HG03460 (cell line): ENCODE measurements at regions not wholly inside any gene's neighbourhood (a gene's known extent, or its start where the extent isn't known, plus 50 kb on each side); places are given as distances from the start of the nearest gene placed in this dataset.
A peak's percentile ranks its signal among the peaks of the same experiment; 100 is the strongest.

Source experiments
- ATAC-seq: cut with Tn5 transposase; IDR thresholded peaks from one replicate; pipeline ENCODE4 v1.9.1; 2021; ENCODE audit not compliant: unreplicated experiment

DNA sequence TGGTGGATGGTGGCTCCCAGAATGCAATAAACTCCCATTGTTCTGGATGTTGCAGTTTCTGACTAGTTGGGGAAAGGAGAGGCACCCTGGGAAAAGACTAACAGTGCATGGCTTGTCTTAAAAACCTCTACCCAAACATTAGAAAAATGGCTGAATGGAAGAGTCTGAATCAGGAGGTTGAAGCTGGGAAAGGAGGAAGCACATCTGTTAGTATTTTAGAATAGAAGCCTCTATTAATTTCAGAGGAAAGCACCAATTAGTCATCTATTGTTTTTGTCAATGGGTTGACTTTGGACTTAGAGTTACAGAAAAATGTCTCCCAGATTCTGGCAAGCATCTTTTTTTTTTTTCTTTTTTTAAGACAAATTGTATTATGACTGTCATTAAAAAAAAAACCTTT, 56.1 kb upstream of the ELMO1 start:
- no peak for ATAC-seq

DNA sequence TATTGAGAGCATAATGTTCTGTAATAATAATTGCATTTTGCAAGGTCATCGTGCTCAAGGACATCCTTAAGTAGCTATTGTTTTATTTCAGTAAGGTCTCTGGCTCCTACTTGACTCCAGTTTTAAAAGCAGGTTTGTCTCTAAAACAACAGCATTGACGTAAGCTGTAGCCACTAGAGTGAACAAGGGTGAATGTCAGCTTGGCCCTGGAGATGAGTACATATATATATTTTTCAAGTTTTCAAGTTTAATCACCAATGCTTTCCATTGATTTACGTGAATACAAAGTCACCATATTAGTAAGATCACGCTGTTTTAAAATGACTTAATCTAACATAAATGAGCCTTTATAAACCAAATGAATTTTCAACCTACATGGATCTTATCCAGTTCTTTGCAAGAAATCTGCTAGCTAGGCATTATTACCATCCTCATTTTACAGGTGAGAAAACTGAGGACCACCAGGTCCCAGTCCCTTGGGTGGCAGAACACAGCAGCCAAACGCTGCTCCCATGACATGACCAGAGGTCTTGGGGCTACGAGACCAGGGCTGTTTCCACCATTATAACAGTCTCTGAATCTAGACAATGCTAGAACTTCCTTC, 57.2 kb upstream of the ELMO1 start:
- ATAC-seq: no peak

DNA sequence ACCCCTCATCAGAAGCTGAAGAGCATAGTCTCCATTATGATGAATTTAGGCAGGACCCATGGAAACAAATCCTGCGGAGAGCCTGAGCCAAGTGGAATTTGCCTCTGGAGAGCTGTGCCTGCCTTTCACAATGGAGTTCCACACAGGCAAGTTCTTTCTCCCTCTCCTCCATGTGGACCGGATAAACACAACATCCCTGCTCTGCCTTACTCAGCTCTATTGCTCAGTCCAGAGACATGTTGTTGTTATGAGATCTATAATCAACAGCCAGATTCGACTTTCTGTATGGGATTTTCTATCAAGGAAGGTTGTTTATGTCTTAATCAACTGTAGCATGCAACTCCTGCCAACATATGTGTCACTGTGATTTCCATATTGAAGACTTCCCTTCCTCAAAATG, 59.5 kb upstream of the ELMO1 start:
- ATAC-seq: no peak

DNA sequence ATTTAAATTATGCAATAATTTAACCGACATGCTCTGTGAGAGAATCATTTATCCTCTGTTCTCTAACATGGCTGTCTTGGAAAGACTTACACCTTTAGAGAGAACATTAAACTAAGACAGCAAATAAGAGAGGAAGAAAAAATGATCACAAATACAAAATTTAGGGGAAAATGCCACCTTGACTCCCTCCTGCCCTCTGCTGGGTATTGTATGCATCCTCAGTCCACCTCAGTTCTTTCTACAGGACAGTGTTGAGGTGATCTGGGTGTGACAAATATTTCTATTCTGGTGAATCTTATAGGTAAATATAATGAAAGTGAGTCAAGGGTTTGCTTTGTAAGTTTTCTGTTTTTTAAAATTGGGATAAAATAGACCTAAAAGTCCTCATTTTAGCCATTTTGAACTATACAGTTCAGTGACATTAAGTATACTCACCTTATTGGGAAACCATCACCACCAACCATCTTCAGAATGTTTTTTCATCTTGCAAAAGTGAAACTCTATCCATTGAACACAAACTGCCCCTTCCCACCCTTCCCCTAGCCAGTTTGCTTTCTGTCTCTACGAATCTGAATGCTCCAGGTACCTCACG, 61.5 kb upstream of the ELMO1 start:
- no peak for ATAC-seq

DNA sequence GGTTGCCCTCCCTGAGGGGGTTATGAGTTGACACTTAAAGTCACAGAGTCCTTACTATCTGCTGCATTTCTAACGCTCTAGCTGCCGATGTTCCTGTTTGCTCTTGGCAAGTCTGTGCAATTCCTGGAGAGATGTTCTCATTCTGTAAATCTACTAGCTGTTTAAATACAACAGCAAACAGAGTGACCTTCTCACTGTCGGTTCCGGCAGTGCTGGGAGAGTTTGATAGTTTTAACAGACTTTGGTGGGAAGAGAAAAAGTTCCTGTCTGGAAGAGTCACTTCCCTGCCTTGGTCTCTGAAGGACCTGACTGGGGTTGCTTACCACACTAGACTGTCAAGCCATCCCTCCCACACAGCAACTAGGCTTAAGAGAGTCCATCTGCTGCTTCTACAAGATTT, 63.3 kb upstream of the ELMO1 start:
- no peak for ATAC-seq

DNA sequence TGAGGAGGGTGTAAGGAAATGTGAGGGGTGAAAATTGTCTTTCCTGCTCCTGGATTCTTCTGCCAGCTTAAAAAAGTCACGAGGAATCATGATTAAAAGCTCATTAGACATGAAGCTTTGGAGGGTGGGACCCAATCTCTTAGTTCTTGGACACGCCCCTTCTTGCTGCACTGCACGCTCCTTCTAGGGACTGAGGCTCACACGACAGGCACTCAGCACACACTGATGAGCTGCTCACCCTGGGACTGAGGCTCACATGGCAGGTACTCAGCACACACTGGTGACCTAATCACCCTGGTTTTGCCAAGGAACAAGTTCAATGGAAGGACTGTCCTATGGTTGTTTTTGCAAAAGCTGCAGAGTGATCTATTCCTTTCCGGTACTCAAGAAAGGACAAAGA, 65.8 kb upstream of the ELMO1 start:
- no peak for ATAC-seq

DNA sequence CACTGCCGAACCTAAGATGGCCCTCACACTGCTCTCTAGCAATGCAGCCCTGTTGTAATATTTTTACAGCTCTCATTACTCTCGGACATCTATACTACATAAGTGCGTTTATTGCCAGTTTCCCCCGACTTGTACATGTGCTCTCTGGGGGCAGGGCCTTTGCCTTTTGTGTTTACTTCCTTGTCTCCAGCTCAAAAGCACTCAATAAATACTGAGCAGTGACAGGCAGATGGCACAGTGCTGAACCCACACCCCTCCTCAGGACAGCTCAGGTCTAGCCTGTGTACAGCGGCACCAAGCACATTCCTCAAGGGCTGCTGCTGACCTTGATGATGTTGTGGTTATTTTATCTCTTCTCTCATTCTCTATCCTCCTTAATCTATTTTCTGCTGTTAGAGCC, 68.0 kb upstream of the ELMO1 start:
- ATAC-seq: no peak

DNA sequence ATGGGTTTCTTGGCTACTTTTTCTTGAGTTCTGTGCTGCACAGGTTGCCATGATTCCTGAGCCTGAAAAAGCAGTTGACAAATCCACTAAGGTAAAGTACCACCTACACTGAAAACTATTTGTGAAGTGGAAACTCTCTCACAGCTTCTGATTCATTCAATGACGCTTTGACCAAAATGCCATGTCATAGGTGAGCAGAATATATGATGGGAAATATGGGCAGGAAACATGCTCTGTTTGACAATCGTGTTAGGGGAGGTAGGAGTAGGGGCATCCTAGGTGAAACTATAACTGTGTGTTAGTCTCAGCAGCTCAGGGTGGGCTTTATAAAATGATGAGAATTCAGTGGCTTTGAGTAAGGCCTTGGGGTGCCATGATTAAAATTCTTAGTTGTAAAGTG, 69.6 kb upstream of the ELMO1 start:
- no peak for ATAC-seq

DNA sequence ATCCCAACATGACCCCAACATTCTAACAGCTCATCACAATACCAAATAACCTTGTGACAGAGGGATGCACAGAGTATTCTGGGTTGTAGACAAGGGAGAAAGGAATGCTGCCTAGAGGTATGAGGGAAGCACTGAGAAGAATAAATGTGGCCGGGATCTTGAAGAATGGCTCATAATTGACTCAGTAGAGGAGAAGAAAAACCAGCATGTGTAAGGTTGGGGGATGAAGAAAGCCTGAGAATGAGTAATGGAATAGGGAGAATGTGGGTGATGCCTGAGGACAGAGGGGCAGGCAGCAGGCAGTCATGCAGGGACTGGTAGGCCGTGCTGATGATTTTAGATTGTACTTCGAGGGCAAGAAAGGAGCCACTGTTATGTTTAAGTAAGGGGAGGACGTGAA, 75.4 kb upstream of the ELMO1 start:
- no peak for ATAC-seq

DNA sequence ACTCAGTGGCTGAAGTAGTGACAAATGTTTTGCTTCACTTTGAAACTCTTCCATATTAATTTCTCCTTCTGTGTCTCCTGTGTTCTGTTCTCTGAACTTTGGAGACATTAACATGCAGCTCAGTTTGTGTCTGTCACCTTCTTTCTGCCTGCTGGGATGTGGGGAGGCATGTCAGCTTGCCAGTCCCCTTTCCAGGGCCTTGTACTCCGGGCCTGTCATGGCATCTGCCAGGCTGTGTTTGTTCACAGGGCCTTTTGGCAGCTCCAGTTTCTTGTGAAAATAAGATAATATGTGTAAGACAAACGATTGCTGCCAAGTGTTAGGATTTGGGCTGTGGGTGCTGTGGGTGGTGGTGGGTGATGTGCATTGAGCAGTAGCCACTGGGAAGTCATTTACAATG, 76.1 kb upstream of the ELMO1 start:
- no peak for ATAC-seq

DNA sequence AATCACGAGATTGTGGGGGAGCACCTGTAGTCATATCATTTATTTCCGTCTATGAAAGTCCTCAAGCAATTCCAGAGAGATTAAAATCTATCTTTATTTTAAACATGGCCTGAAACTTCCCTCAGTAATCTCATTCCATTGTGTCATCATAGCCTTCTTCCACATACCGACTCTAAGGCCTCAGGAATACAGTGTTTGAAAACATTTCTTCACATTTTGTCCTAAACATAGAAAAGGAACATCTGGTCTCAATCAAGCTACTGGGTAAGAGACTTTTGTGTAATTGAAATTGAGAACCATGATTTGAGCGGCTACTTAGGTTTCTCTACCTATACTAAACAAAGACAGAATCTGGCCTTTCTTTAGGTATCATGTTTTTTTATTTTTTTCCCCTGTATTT, 78.0 kb upstream of the ELMO1 start:
- ATAC-seq: no peak

DNA sequence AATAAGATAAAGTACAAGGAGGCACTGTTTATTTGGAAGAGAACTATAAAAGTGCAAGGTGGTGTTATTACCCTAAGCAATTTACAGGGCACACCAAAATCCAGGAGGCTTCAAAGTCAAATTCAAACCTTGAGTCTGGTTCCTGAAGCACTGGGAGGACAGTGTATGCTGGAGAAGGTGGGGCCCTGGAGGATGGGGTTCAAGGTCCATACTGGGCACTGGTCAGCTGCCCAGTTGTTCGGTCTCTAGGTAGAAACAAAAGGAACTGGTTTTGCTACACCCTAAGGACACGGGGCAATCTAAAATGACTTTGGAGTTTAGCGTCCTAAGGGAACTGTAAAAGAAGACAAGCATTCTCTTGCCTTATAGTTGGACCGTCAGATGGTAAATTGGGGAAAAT, 78.4 kb upstream of the ELMO1 start:
- ATAC-seq: no peak

DNA sequence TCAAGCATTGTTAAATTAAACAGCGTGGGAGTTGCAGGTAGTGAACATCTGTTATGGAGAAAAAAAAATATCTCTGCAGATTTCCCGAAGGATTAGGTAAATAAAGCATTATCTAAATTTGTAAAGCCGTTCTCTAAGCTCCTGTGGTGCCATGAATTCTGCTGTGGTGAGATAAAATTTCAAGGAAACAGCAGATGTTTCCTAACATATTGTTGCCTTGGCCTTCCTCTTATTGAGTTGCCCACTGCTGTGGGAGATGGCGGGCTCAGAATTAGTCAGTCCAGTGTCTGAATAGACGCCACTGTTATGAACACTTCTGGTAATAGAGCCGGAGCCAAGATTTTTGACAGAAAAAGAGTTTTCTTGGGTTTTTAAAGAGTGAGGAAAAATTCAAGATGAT, 82.6 kb upstream of the ELMO1 start:
- no peak for ATAC-seq

DNA sequence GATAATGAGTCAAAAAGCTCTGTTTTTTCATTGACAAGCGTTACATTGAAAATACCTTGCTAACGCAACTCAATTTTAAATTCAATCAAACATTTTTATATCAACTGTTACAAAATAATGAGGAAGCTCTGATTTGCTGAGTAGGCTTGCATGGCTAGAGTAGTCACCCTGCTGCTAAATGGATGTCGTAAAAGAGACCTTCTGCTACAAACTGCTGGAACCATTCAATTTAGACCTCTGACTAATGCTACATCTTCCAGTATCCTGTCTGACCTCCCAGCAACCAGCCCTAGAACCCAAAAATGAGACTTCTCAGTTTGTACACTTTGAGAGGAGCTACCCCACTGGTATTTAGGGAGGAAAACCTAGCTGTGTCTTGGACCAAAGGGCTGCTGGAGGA, 84.0 kb upstream of the ELMO1 start:
- ATAC-seq: no peak

DNA sequence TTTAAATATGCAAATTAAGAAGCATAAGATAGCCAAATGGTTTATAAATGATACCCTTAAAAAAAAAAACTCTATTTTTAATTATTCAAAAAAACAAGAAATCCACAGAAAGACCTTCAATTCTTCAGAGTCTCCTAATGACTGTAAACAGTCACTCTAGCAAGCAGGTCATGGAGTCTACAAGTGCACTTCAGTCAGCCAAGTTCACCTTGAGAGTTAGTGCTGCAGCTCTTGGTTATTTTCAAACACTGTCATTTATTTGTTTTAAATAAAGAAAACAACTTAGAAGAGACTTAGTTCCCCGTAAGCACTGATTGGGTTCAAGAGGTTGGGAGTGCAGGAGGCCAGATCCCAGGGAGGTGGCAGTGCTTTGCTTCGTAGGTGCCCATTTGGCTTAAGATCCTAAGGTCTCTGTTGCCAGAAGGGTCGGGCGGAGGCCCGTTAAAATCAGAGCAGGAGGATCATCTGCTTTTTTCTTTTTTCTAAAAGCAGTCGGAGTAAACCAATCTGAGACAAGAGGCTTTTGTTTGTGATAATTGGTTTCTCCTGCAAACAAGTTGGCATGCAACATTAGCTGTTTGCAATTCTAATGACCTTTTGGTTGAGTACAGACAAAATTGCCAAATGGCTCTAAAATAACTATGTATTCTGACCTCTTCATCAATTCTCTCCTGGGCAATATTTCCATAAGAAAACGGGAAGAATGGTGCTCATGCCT, 86.4 kb upstream of the ELMO1 start:
- ATAC-seq: no peak

DNA sequence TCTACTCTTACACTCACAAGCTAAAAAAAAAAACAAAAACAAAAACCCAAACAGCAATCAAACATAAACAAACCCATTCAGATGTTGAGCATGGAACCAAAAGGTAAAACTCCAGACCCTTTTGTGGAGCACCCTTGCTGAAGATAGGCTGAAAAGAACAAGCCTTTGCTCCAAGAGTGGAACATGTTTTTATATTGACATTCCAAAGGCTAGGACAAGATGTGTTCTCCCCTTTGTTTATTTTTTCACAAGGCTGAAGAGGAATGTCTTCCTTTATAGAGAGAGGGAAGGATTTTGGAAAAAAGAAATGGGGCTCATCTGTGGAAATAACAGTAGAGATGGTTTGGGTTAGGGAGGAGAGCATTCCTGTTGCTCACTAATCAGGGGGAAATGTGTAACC, 87.2 kb upstream of the ELMO1 start:
- ATAC-seq: no peak

DNA sequence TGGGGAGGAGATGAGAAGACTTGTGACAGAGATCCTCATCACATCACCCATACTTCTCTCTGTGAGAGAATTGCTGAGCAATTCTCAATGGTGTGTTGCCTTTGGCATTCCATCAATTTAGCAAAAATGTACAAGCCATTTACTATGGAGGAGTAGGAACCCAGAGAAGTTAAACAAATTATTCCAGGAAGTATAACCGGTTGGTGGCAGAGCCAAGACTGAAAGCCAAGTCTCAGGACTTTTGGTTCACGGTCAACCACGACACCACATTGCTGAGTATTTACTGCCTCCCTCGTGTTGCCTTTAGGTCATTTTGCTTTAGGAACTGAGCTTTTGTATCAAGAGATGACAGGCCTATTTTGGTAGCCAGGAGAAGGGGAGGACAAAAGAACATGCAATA, 88.0 kb upstream of the ELMO1 start:
- ATAC-seq: no peak

DNA sequence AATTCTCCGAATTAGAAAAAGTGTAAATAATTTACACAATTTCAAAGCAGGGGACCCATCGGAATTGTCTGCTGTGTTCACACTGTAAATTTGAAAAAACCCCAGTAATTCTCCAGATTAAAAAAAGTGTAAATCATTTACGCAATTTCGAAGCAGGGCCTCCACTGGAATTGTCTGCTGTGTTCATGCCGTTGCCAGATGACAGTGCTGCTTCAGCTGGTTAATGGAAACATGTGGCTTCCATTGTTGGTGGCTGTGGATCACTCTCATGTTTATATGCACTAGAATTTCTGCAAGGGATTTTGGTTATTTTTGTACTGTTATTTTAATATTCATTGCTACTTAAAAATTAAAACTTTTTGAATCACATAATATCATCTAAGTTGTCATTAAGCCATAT, 88.8 kb upstream of the ELMO1 start:
- ATAC-seq: no peak

DNA sequence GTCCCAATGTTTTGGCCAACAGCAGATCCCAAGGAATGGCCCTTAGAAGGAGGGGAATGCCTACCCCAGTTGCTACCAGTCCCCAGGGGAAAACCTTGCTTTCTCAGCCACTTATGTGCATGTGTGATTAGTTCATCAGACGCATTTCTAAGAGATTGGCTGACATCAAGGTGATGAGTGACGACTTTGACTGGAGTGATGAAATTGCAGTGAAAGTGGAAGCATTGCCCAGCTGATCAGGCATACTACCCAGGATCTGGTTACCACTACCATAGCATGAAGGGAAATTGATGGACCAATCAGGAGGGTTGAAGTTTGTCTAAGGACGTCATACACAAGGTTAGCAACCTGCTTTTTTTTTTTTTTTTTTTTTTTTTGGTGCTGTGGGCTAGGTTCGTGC, 90.3 kb upstream of the ELMO1 start:
- ATAC-seq: no peak

DNA sequence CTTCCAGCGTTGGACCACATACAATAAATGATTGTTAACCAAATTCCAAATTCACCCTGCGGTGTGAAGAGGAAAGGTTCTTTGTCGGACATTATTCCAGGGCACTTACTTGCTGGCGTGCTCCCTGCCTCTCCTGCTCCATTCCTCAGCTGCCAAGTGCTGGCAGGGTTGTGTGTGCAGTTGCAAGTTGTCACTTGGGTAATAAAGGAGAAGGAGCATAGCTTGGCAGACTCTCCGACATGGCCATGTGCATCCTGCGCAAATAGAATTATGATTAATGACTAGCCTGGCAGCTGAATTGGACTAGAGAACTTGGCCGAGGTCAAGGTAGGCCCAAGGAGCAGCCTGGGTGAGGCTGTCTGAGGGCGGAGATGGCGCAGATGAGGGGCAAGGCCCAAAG, 92.3 kb upstream of the ELMO1 start:
- no peak for ATAC-seq

DNA sequence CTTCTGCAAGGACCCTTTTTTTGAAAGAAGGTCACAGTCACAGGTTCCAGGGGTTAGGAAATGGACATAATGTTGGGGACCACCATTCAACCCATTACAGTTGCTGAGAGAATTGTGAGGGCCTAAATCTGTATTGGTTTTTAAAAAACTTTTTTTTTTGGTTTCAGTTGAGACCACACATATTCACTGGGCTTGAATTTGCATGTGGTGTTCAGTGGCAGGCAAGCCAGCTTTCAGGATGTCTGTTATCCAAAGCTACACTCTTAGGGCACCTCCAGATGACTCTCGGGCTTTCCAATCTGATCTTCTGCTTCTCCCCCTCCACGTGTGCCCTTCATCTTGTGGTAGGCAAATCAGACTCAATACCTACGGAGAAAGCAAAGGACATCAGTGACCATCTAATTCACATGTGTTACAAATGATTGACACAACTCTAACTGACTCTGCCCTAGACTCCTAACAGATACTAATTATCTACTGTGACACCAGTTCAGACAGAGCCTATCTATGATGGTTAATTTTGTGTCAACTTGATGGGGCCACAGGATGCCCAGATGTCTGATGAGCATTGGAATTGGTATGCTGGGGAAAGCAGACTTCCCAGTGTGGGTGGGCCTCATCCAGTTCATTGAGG, 93.3 kb upstream of the ELMO1 start:
- ATAC-seq: peak; percentile 86
